ENCODE measurements at regions not wholly inside any gene's neighbourhood (a gene's known extent, or its start where the extent isn't known, plus 50 kb on each side); places are given as distances from the start of the nearest gene placed in this dataset.
"Not testable (repeated sequence)": the region's sequence is repeated elsewhere in the genome, so short reads cannot be mapped to it uniquely, and the experiment has no call there.

DNA sequence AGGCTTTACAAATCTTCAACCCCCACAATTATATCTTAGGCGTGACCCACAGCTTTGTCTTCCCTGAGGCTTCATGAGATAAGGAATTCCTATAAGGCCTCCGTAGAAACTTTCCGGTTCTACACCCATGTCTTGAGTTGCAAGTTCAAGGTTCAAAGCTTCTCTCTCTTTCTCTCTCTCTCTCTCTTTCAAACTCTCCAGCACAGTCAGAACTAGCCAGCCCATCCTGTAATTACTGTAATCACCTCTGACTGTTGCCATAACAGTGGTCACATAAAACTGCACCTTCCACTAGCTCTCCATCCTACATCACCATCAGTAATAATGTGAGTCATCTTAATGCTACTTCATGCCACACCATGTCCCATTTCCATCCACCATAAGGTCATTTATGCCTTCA is 90.0 kb upstream of the NFASC start:
- DNase-seq (ENCODE audit: low read depth in 2 of 2), result no peak

- no peak for DNase-seq (ENCODE audit: low read depth in 2 of 2)
These were observed 88.5 kb upstream of the NFASC start for GRCh38 chr1:204782118-204782700.

GRCh38 chr1:204785023-204785422 is 85.6 kb upstream of the NFASC start:
- not testable (repeated sequence) for DNase-seq (ENCODE audit: low read depth in 2 of 2)

DNA sequence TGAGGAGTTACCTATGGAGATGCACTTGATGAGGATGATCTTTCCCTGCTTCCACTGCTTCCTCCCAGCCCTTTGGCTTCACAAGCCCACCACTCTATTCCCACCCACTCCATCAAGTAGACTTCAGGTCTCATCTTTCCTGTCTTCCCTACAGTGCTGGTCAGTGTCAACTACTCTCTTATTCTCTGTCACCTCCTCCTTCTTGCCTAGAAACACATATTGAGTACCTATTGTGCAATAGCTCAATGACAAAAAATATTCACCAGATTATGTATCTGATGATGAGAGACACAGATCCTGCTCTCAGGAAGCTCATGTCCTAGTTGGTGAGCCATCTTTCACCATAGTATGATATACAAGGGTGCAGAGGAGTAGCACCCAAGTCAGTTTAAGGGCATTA is 82.2 kb upstream of the NFASC start:
- DNase-seq (ENCODE audit: low read depth in 2 of 2), result no peak

GRCh38 chr1:204791453-204792353 is 79.0 kb upstream of the NFASC start:
- peak; percentile 20 to 64 for DNase-seq (ENCODE audit: low read depth in 2 of 2)

DNA sequence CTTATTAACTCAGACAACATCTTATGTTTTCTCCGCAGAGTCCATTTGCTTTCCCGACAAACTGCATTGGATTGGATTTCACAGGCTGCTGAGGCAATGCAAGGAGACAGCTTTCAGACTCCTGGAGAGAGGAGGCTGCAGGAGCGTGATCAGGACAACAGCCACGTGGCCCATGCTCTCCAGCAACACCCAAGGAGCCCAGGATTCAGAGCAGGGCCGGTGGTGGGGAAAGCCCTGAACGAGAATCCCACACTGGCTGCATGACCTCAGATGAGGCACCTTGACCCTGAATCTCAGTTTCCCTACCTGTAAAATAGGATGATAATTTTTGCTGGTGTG is 78.3 kb upstream of the NFASC start:
- no peak for DNase-seq (ENCODE audit: low read depth in 2 of 2)

GRCh38 chr1:204793259-204793914 is 77.3 kb upstream of the NFASC start:
- DNase-seq (ENCODE audit: low read depth in 2 of 2), result no peak

- not testable (repeated sequence) for DNase-seq (ENCODE audit: low read depth in 2 of 2)
These were observed 73.8 kb upstream of the NFASC start for GRCh38 chr1:204796886-204797285.

DNA sequence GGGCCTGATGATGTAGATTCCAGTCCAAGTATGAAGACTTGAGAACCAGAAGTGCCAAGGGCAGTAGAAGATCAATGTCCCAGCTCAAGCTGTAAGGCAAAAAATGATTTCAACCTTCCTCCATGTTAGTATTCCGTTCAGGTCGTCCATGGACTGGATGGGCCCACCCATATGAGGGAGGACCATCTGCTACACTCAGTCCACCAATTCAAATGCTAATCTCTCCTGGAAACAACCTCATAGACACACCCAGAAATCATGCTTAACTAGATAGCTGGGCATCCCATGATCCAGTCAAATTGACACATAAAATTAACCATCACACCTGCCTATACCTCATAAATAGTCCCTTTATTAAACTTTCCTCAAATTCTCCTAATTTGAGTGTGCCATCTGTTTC is 73.3 kb upstream of the NFASC start:
- DNase-seq (ENCODE audit: low read depth in 2 of 2), result no peak

GRCh38 chr1:204799630-204800029 is 71.0 kb upstream of the NFASC start:
- DNase-seq (ENCODE audit: low read depth in 2 of 2), result no peak

DNA sequence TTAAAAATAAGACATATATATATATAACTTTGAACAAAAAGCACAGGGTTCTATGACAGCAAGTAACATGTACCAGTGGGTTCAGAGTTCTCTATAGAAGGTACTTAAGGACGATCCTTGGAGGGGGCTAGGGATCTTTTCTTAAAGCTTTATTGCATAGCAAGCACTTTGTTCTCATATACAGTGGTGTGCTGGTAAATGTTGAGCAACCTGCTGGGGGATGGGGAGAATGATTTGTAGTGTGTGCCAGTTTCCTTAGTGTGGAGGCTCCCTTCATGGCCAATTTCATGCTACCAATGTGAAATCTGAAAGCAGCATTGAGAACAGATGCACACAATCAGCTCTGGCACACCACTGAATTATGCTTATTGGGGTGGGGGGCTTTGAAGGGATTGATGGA is 69.5 kb upstream of the NFASC start:
- DNase-seq (ENCODE audit: low read depth in 2 of 2), result no peak

- DNase-seq (ENCODE audit: low read depth in 2 of 2), result no peak
These were observed 68.1 kb upstream of the NFASC start for GRCh38 chr1:204802401-204803175.

DNA sequence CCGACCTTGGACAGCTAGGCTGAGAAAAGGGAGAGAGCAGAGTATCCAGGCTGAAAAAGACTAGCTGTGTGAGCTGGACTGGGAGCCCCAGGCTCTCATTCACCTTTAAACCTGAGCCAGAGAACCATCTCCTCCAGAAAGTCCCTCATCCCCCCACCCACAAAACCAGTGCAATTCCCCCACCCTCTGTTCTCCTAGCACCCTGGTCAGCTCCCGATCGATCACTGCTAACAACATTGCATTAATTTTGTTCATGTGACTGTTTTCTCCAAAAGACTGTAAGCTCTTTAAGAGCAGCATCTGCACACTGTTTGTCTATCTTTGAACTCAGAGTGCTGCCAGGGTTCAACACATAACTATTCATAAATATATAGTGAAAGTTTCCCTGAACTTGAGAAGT is 67.1 kb upstream of the NFASC start:
- DNase-seq (ENCODE audit: low read depth in 2 of 2), result no peak

DNA sequence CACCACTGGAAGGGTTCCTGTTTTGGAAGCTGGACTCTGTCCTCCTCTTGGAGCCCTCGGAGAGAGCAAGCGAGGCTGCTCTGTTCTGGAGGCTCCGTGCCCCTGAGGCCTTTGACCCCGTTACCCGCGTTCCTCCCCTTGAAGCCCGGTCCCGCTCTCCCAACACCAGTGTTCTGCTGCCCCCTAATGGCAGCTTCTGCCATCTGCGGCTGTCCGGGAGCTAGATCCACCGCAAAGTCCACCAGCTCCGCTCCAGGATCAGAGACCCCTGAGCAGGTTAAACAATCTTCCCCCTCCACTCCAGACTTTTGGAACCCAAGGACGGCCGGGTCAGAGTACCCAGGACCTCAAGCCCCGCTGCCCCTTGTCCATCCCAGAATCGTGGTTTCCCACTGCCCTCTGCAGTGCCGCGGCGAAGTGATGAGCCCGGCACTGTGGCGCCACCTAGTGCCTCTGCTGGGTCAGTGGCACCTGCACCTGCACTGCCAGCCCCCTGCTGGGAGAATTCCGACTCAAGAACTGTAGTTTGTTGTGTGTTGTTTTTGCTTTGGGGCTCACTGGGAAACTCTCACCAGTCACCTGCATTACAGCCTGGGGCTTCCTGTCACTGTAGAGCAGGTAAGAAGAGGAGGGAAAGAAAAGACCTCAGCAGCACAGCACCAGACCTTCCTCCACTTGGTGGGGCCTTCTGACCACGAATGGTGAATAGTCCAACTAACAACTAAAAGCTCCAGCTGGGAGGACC is 63.5 kb upstream of the NFASC start:
- DNase-seq (ENCODE audit: low read depth in 2 of 2), result peak; percentile 52 to 79

DNA sequence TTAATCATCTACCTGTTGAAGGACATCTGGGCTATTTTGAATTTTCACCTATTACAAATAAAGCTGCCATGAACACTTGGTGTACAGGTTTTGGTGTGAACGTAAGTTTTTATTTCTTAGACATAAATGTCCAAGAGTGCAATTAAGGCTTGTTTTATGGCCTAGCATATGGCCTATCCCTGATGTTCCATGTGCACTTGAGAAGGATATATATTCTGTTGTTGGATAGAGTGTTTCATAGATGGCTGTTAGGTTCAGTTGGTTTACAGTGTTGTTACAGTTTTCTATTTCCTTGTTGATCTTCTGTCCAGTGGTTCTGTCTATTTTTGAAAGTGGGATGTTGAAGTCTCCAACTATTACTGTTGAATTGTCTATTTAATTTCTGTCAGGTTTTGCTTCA is 61.2 kb upstream of the NFASC start:
- DNase-seq (ENCODE audit: low read depth in 2 of 2), result no peak

- DNase-seq (ENCODE audit: low read depth in 2 of 2), result no peak
These were observed 57.8 kb upstream of the NFASC start for GRCh38 chr1:204812842-204813241.

GRCh38 chr1:204813522-204813921 is 57.1 kb upstream of the NFASC start:
- no peak for DNase-seq (ENCODE audit: low read depth in 2 of 2)

GRCh38 chr1:204814166-204814884 is 56.3 kb upstream of the NFASC start:
- DNase-seq (ENCODE audit: low read depth in 2 of 2), result no peak

DNA sequence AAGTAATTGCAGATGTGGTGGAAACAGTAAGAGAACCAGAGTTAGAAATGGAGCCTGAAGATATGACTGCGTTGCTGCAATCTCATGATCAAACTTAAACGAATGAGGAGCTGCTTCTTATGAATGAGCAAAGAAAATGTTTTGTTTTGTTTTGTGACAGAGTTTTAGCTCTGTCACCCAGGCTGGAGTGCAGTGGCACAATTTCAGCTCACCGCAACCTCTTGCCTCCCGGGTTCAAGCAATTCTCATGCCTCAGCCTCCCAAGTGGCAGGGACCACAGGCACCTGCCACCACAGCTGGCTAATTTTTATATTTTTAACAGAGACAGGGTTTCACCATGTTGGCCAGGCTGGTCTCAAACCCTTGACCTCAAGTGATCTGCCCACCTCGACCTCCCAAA is 53.3 kb upstream of the NFASC start:
- DNase-seq (ENCODE audit: low read depth in 2 of 2), result no peak

- DNase-seq (ENCODE audit: low read depth in 2 of 2), result no peak
These were observed 51.7 kb upstream of the NFASC start for GRCh38 chr1:204818998-204819397.

GRCh38 chr1:204819495-204819894 is 51.2 kb upstream of the NFASC start:
- peak in 1 of 2 donors; percentile 65 for DNase-seq (ENCODE audit: low read depth in 2 of 2)
